ENCODE measurements at regions not wholly inside any gene's neighbourhood (a gene's known extent, or its start where the extent isn't known, plus 50 kb on each side); places are given as distances from the start of the nearest gene placed in this dataset.

- TF ChIP-seq ZBTB11 (tag by site-specific recombination; conservative IDR thresholded peaks at IDR 0.05; ENCODE audit: low read depth), result no peak
- TF ChIP-seq ZNF658 (tag by site-specific recombination; IDR thresholded peaks at IDR 0.05), result no peak
- no peak for TF ChIP-seq KLF10 (tag by site-specific recombination; IDR thresholded peaks at IDR 0.05)
- TF ChIP-seq ZNF16 (tag by site-specific recombination; IDR thresholded peaks at IDR 0.05; ENCODE audit: low read depth), result no peak
- TF ChIP-seq ZNF654 (tag by site-specific recombination; IDR thresholded peaks at IDR 0.05; ENCODE audit: low read depth), result no peak
- no peak for TF ChIP-seq ZNF23 (tag by site-specific recombination; IDR thresholded peaks at IDR 0.05; ENCODE audit: borderline replicate concordance)
- no peak for TF ChIP-seq ZNF398 (tag by site-specific recombination; IDR thresholded peaks at IDR 0.05)
- TF ChIP-seq HOXA7 (CRISPR knock-in tag; IDR thresholded peaks at IDR 0.05; ENCODE audit: borderline replicate concordance), result no peak
- TF ChIP-seq ZNF488 (tag by site-specific recombination; IDR thresholded peaks at IDR 0.05), result no peak
- TF ChIP-seq HIC1 (tag by site-specific recombination; IDR thresholded peaks at IDR 0.05), result no peak
- no peak for TF ChIP-seq ZNF501 (tag by site-specific recombination; IDR thresholded peaks at IDR 0.05)
These were observed 148.5 kb downstream of the ISOC1 start (continued) for GRCh38 chr5:129243039-129243438.

- no peaks in the 10 kb centered on the region for H3K4me1 ChIP-seq (ENCODE audit: control insufficient read depth, insufficient read depth, low read length)
- H3K36me3 ChIP-seq (ENCODE audit: control insufficient read depth in 2 of 2, insufficient read depth in 1 of 2, low read length in 2 of 2), result no peaks in the 10 kb centered on the region
- H3K27ac ChIP-seq (ENCODE audit: extremely low read depth, low read depth, low read length), result no peak overlapping the region
- no peaks in the 10 kb centered on the region for H3K9me3 ChIP-seq (ENCODE audit: control insufficient read depth, insufficient read depth, low read depth, low read length)
- ChIA-PET POLR2A (no interaction called here), CTCF (no interaction called here)
- H3K4me3 ChIP-seq (ENCODE audit: low read depth, low read length), result no peak overlapping the region
- TF ChIP-seq ZNF18 (tag by site-specific recombination; IDR thresholded peaks at IDR 0.05), result no peak
- TF ChIP-seq ZNF561 (tag by site-specific recombination; IDR thresholded peaks at IDR 0.05; ENCODE audit: borderline replicate concordance), result no peak
- TF ChIP-seq ZNF10 (tag by site-specific recombination; IDR thresholded peaks at IDR 0.05), result no peak
- TF ChIP-seq ZFP41 (tag by site-specific recombination; IDR thresholded peaks at IDR 0.05; ENCODE audit: borderline replicate concordance), result no peak
- TF ChIP-seq ZBTB49 (tag by site-specific recombination; IDR thresholded peaks at IDR 0.05; ENCODE audit: low read depth), result no peak
- TF ChIP-seq KLF17 (tag by site-specific recombination; IDR thresholded peaks at IDR 0.05), result no peak
- TF ChIP-seq ZNF555 (tag by site-specific recombination; conservative IDR thresholded peaks at IDR 0.05), result no peak
- TF ChIP-seq ZNF548 (tag by site-specific recombination; IDR thresholded peaks at IDR 0.05), result no peak
- no peak for TF ChIP-seq WT1 (tag by site-specific recombination; IDR thresholded peaks at IDR 0.05)
- no peak for TF ChIP-seq ZNF114 (tag by site-specific recombination; IDR thresholded peaks at IDR 0.05)
- no peak for TF ChIP-seq ZNF24 (tag by site-specific recombination; IDR thresholded peaks at IDR 0.05)
These were observed 149.9 kb downstream of the ISOC1 start for GRCh38 chr5:129244478-129244877.

Data from HEK293 (cell line).